ENCODE measurements at regions not wholly inside any gene's neighbourhood (a gene's known extent, or its start where the extent isn't known, plus 50 kb on each side); places are given as distances from the start of the nearest gene placed in this dataset.
"Not testable (repeated sequence)": the region's sequence is repeated elsewhere in the genome, so short reads cannot be mapped to it uniquely, and the experiment has no call there.

GRCh38 chr5:142259758-142260157 lies 65.1 kb downstream of the SPRY4 start:
- no peak for DNase-seq (ENCODE audit: low read depth in 3 of 3)

GRCh38 chr5:142255831-142256230 lies 69.0 kb downstream of the SPRY4 start:
- DNase-seq (ENCODE audit: low read depth in 3 of 3) = no peak

GRCh38 chr5:142254431-142254830 lies 70.4 kb downstream of the SPRY4 start:
- no peak for DNase-seq (ENCODE audit: low read depth in 3 of 3)

- no peak for DNase-seq (ENCODE audit: low read depth in 3 of 3)
Observed at GRCh38 chr5:142253938-142254337, 70.9 kb downstream of the SPRY4 start.

- no peak for DNase-seq (ENCODE audit: low read depth in 3 of 3)
Observed at GRCh38 chr5:142250119-142250518, 74.7 kb downstream of the SPRY4 start.

GRCh38 chr5:142248853-142249462 lies 75.9 kb downstream of the SPRY4 start:
- no peak for DNase-seq (ENCODE audit: low read depth in 3 of 3)

GRCh38 chr5:142246258-142246657 lies 78.6 kb downstream of the SPRY4 start:
- DNase-seq (ENCODE audit: low read depth in 3 of 3) = no peak

- DNase-seq (ENCODE audit: low read depth in 3 of 3) = no peak
Observed at GRCh38 chr5:142245786-142246185, 79.0 kb downstream of the SPRY4 start.

GRCh38 chr5:142244440-142244839 lies 80.4 kb downstream of the SPRY4 start:
- DNase-seq (ENCODE audit: low read depth in 3 of 3) = no peak

GRCh38 chr5:142242272-142242671 lies 82.5 kb downstream of the SPRY4 start:
- DNase-seq (ENCODE audit: low read depth in 3 of 3) = no peak

GRCh38 chr5:142239394-142240159 lies 85.2 kb downstream of the SPRY4 start:
- DNase-seq (ENCODE audit: low read depth in 3 of 3) = no peak

GRCh38 chr5:142237707-142238106 lies 87.1 kb downstream of the SPRY4 start:
- no peak for DNase-seq (ENCODE audit: low read depth in 3 of 3)

- DNase-seq (ENCODE audit: low read depth in 3 of 3) = not testable (repeated sequence)
Observed at GRCh38 chr5:142236673-142237290, 88.0 kb downstream of the SPRY4 start.

- no peak for DNase-seq (ENCODE audit: low read depth in 3 of 3)
Observed at GRCh38 chr5:142235870-142236672, 88.8 kb downstream of the SPRY4 start.

- peak in 2 of 3 experiments; percentile 11 to 14 for DNase-seq (ENCODE audit: low read depth in 3 of 3)
Observed at GRCh38 chr5:142235050-142235797, 89.6 kb downstream of the SPRY4 start.

GRCh38 chr5:142233083-142234032 lies 91.5 kb downstream of the SPRY4 start:
- DNase-seq (ENCODE audit: low read depth in 3 of 3) = no peak

GRCh38 chr5:142230949-142231348 lies 93.9 kb downstream of the SPRY4 start:
- DNase-seq (ENCODE audit: low read depth in 3 of 3) = not testable (repeated sequence)

- DNase-seq (ENCODE audit: low read depth in 3 of 3) = no peak
Observed at GRCh38 chr5:142225141-142225540, 99.7 kb downstream of the SPRY4 start.

GRCh38 chr5:142222866-142223558 lies 101.8 kb downstream of the SPRY4 start:
- DNase-seq (ENCODE audit: low read depth in 3 of 3) = no peak

Data from stimulated activated CD4-positive, alpha-beta T cell treated with anti-CD3 and anti-CD28 coated beads, TNF-alpha, amount 100 ng/mL, for 4 hours (primary cell).